COR-L47 (cell line): ENCODE measurements at regions not wholly inside any gene's neighbourhood (a gene's known extent, or its start where the extent isn't known, plus 50 kb on each side); places are given as distances from the start of the nearest gene placed in this dataset.

Experiments used
- DNase-seq: peaks from one replicate; lab custom pipeline; 2025; lab: John Stamatoyannopoulos, UW

DNA sequence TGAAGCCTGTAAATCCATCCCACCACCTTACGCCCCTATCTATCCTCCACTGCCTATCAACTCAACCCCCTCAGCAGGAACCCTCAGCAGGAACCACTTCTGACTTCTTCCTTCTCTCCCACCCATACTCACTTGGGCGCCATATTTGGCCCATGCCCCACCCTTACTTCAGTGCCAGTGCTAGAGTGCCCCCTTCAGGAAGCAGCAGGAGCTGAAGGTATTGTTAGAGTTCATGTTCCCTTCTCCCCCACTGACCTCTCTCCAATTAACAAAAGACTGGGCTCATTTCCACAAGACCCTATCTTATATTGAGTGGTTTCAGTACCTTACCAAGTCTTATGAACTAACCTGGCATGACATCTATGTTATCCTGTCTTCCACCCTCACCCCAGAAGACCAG is 363.1 kb upstream of the SLIT2 start:
- DNase-seq: no peak

DNA sequence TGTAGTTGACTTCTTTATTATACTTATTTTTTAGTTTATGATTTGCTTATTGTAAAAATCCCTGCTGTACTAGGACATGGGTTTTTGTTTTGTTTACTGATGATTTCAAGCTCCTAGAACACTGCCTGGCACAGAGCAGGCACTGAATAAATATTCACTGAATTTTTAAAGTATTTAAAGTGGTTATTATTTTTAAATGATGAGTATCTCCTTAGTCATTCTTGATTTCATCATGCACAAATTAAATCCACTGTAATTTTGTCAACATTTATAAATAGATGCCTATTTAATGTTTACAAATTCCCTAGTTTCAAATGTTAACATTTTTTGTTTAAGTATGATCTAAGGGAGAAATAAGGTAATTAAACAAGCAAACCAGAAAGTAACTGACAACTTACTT is 367.9 kb upstream of the SLIT2 start:
- DNase-seq: no peak

DNA sequence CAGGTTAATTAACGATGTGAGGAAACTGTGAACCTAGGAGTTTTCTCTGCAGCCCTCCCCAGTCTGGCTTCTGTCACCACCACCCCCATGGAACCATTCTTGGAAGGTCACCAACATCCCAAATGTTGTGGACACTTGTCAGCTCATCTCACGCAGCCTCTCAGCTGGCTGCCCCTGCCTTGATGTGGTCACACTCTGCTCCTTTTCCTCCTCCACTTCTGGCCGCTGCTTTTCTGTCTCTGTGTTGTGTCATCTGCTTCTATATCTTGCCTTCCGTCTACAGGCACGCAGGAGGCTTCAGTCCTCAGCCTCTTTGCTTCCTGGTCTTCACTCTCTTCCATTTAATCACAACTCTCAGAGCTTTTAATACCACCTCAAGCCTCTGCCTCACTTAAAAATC is 371.5 kb upstream of the SLIT2 start:
- DNase-seq: no peak

DNA sequence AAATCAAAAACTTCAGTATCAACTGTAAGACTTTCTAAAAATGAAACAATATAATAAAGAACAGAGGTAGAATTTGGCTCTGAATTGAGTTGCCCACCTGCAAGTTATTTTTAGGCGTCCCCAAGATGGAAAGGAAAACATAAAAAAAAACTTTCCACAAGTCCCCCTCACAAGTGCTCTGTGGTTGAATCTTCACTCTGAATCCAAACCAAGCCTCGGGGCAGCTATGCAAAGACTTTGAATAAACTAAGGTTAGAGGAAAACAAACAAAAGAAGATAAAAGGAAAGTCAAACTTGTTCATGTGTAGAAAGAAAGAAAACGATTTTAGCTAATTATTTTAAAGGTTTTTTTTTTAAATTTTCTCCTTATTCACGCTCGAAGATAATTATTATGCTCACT is 372.4 kb upstream of the SLIT2 start:
- no peak for DNase-seq

DNA sequence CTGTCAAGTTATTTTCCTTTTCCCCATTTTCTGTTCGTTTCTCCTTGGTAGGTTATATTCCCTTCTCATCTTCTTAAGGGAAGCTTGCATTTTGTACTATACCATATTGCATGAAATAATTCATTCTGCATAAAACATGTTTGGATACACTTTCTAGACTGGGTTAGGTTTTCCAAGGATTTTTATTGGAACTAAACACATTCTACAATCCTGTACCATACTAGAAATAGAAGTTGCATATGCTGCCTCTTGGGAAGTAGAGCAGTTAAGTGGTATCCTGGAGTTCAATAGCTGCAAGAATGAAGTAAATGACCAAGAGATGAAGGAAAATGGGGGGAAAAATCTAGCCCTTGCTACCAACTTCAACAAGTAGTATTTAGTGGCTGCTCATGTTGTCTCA is 393.7 kb upstream of the SLIT2 start:
- no peak for DNase-seq

DNA sequence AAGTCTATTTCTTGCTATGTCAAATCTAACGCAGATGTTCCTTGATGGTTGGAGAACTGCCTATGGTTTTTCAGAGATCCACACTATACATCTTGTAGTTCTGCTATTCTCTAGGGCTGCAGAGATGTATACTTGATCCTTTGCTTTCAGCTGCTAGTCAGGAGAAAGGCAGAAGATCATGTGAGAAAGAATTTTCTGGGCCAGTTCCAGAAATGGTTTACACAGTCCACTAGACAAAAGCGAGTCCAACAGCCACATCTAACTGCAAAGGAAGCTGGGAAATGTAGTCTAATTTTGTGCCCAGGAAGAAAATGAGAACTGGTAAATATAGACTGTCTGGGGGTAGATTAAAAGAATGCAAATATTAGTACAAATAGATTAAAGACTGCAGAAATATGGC is 394.3 kb upstream of the SLIT2 start:
- DNase-seq: peak; percentile 68

DNA sequence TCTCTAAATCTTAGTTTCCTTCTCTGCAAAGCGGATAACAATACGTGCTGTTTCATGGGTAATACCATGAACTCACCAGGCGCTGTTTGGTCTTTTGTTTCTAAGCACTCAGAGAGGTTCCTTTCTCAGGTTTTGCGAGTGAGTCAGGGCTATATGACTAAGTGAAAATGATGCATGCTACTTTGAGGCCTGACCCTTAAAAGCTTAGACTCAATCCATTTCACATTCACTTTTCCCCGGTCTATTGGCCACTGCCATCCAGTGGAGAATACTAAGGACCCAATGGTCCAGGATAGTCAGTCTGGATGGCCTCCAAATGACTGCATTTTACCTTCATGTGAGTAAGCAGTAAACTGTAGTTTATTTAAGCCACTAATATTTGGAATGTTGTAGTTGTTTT is 400.8 kb upstream of the SLIT2 start:
- DNase-seq: no peak

DNA sequence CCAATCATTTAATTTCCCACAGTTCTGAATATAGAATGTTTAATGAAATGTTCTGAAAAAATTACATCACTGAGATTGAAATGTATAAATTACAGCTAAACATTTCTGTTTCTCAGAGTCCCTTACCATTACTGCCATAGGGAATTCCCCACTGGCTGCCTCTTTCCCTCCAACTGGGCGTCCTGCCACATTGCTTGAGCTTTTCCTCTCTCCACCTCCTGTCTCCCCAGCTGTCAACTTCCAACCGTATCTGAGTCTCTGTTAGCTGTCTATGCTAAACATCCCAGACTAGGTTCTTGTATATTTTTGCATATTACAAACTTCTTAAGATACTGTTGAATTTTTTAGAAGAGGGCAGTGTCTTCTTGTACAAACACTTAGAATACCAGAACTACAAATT is 407.3 kb upstream of the SLIT2 start:
- DNase-seq: no peak

DNA sequence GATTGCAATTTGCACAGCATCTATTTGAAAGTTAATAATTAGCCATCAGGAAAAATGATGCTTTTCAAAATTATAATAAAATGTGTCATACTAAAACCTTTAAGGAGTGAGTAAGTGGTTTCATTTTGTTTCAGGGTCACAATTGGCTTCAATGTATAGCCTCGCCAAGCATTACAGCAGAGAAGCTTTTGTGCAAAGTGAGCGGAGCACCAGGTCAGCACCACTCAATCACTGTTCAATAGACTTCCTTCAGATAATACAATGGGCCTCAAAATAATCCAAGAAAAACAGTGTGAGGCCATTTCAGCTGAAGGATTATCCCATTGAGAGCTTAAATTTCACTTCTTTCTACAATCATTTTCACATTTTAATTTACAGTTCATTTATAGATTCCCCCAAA is 409.2 kb upstream of the SLIT2 start:
- DNase-seq: no peak

DNA sequence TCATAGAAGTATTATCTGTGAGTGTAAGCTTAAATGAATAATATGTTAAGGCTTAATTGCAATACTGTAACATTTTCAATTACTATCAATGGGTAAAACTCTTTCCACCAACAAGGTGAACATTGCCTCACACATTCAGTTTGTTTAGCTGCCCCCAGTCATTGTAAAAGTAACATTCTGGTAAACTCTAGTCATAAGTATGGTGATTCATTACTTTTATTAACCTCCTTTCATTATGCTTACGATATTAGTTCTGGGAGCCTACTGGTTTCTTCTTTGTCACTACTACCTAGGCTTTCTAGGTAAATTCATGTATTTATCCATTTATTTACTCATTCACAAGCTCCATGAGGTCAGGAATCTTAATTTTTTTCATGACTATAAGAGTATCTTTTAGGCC is 412.8 kb upstream of the SLIT2 start:
- no peak for DNase-seq

DNA sequence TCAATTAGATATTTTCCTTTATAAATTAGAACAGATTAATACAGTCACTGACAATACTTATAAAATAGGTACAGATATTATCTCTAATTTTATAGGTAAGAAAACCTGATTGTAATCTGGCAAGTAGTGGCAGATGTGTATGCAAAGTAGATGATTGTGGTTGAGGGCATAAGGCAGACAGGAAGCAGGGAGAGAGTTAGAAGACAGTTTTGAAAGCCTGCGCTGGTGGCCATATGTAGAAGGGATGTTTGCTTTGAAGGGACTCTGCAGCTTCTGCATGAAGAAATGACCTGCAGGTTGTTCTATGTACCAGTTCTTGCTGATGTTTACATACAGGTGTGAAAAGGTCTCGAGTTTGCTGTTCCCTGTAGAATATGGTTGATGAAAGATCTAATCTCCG is 416.3 kb upstream of the SLIT2 start:
- DNase-seq: no peak

DNA sequence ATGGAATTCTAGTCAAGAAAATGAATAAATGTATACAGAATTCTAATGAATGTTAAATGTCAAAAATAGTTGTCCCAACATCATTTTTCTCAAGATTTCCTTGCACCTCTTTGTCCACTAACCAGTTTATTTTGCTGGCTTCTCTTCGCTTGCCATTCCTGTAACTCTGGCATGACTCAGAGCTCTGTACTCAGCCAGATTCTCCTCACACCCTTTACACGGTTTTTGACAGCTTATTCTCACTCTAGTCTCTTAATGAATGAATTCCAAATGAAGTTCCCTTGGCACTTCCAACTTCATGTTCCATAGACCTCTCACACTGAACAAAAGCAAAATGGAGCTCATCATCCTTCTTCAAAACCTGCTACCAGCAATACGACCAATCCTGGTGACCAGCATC is 419.3 kb upstream of the SLIT2 start:
- DNase-seq: no peak

DNA sequence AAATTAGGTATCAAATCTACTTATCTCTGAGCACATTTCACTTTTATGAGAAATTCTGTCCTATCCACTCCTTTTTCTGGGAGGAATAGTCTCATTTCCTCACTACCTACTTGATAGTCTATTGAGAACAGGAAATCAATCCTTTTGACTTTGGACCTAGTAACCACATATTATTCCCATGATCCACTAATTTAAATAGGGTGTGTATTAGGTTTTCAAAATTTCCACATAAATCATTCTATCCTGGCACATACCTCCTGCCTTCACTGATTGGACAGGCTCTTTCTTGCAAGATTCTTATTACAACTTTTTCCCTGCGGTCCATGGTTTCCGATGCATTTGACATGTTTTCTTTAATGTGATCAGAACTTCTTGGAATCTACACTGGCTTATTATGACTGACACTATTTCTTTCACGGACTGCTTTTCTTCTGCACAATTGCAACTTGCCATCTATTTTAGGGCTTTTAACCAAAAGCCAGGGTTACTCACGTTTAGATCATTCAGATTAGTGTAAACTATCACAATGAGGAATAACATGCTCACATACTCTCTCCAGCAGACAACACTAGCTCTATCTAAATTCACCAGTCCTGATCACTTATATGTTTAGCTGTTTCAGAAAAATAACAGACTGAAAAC is 419.9 kb upstream of the SLIT2 start:
- no peak for DNase-seq

DNA sequence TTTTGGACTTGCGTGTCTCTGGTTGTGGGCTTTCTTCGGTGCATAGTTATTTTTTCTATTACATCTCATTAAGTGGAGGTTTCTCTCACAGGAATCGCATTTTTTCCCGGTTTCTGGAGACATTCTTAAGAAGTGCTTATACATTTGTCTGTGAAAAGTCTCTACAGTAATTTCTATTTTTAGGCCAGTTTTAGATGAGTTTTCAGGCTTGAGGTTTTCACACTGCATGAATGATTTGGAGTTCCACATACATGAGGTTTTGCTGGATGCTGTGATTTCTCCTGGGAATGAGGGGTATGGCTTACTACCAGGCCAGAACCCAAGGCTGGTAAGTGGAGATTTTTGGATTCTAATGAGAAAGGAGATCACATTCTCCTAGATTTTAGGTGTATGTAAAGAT is 422.6 kb upstream of the SLIT2 start:
- DNase-seq: no peak

DNA sequence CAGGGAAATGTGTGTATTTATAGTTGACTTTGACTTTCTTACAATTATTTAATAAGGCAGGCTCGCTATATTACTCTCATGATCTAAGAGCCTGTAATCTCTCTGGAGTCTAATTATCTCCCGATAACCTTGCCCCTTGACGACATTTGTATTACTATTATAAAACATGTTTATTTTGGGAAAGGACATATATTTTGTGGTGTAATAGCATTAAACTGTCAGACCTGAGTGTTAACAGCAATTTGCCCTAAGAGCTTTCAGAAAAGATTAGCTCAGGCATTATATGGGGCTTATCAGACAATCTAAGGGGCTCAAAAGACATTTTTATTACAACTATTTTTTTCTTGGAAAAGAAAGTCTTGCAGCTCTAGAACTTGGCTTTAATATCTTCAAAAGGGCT is 427.9 kb upstream of the SLIT2 start:
- no peak for DNase-seq

DNA sequence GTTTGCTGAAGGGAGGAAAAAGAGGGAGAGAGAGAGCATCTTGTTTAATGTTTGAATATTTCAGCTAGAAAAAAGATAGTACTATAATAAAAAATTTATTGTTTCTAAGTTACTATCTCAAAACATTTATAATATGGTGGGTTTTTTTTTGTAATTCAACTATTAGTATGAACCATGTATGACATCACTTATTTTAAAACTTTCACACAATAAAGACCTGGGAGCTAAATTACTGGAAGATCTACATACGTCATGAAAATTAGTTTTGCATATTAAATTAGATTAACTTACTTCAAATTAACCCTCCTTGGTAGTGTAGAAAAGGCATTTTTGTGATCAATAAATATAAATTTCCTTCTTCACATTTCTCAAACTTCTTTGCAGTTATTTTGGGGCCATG is 432.0 kb upstream of the SLIT2 start:
- DNase-seq: no peak

DNA sequence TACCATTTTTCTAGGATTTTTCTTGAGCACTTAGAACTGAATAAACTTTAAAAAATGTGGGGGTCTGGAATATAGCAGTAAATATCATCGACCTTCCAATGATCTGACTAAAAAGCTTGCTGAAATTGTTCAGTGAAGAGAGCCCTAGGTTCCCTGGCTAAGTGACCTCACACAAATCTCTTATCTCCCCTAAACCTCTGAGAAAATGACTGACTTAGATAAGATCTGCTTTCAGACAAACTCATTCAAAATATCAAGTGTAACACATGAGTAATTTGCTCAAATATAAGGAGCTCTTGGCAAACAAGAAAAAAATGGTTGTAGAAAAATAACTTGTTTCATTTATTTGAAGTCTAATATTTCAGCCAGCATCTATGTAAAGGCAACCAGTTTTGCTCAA is 441.7 kb upstream of the SLIT2 start:
- no peak for DNase-seq

DNA sequence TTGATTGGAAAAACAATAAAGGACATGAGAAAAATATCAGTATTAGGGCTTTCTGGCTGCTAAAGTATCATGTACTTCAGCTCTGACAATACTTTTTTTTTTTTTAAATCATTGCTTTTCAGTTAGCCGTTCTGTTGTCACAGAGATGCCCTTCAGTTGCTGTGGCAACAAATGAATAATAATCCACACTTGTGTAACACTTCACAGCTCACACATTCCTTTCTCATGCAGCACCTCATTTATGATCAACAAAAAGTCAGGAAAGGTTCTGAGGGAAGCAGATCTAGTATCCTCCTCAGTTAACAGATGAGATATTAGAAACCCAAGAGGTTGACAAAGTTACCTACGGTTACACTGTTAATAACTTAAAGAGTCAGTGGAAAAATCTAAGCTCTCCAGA is 444.2 kb upstream of the SLIT2 start:
- no peak for DNase-seq

DNA sequence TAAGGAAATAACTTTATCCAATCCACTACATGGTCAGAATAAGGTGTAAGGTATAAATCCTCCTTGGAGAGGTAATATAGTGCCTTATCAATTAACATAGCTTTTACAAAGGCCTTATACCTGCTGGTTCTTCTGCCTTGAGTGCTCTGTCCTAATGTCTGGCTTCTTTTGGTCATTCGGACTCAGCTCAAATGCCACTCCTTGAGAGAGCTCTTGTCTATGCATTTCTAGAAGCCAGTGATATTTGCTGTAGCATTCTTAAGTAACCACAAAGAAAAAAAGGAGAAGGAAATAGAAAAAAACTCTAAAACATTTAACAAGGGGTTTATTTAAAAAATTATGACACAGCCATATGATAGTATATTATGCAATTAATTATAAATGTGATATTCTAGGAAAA is 444.8 kb upstream of the SLIT2 start:
- no peak for DNase-seq

DNA sequence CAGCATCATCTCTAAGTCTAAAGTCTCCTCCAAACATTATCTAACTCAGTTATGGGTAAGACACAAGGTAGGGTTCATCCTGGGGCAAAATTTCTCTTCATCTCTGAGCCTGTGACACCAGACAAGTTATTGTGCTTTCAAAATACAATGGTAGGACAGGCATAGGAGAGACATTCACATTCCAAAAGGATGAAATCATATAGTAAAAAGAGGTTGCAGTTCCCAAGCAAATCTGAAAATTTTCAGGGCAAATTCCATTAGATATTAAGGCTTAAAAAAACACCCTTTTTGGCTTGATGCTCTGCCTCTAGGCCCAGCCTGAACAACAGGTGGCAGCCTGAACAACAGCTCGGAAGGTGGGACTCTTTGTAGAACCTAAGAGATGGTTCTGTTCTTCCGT is 448.3 kb upstream of the SLIT2 start:
- DNase-seq: no peak

DNA sequence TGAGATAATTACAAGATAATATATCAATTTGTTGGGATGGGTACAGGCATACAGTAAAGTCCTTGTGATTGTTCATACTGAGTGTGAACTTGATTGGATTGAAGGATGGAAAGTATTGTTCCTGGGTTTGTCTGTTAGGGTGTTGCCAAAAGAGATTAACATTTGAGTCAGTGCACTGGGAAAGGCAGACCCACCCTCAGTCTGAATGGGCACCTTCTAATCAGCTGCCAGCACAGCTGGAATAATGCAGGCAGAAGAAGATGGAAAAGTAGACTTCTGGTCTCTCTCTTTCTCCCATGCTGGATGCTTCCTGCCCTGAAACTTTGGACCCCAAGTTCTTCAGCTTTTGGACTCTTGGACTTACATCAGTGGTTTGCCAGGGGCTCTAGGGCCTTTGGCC is 457.9 kb upstream of the SLIT2 start:
- DNase-seq: no peak

DNA sequence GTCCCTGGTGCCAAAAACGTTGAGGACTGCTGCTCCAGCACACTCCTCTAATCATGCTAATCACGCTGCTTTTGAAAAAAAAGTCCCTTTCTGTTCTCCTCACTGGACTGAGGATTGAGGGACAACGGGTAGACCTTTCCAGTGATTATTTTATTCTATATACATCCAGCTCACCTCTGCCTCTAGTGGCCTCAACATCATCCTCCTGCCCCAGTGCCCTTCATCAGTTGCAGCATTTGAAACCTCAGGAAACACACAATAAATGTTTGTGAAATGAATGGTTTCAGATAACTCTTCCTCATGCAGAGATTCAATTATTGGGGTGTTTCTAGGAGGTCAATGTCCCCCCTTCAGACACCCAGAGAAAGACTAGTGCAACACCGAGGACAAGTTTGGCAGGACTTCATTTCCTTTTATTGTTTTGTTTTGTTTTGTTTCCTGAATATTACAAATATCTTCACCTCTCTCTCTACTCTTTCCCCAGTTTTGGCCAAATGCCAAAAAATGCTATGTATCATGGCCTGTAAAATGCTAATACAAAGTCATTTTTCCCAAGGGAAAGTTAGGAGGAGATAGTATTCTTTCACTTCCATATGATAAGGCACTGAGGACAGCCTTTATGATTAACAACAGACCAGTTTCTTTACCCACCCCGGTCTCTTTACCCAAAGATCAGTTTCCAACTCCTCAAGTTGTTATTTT is 460.1 kb upstream of the SLIT2 start:
- no peak for DNase-seq

DNA sequence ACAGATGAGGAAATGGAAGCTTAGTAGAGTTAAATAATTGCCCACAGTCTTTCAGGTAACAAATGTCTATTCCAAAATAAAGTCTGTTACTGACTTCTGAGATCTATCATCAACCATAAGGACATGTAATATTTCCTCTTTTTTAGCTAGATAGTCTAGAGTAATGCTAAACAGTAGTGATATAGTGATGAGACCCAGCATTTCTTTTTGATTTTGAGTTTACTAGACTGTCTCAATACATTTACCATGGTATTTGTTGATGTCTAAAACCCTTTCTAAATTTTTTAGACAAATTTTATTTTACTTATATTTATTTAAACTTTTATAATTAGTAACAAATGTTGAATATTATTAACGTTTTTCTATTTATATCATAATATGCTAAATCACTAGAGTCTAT is 465.1 kb upstream of the SLIT2 start:
- no peak for DNase-seq

DNA sequence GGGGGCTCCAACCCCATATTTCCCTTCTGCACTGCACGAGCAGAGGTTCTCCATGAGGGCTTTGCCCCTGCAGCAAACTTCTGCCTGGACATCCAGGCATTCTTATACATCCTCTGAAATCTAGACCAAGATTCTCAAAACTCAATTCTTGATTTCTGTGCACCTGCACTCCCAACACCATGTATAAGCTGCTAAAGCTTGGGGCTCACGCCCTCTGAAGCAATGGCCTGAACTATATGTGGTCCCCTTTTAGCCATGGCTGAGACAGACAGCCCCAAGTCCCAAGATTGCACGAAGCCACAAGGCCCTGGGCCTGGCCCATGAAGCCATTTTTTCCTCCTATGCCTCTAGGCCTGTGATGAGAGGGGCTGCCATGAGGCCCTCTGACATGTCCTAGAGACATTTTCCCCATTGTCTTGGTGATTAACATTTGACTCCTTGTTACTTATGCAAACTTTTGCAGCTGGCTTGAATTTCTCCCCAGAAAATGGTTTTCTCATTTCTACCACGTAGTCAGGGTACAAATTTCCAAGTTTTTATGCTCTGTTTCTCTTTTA is 468.0 kb upstream of the SLIT2 start:
- DNase-seq: no peak
